SK-N-SH (cell line): ENCODE measurements at regions not wholly inside any gene's neighbourhood (a gene's known extent, or its start where the extent isn't known, plus 50 kb on each side); places are given as distances from the start of the nearest gene placed in this dataset.

Source experiments
- CTCF ChIA-PET: fragments of 300-600, 350-600 bp; formaldehyde crosslinking; extraction: SDS; loops from one replicate; lab custom pipeline; 2021; lab: Yijun Ruan, JAX
- POLR2A ChIA-PET: fragments of 350-600 bp; sonication (Branson Sonifier 250); formaldehyde crosslinking; extraction: SDS; loops from one replicate; lab custom pipeline; 2020; ENCODE audit warnings: antibody characterized with exemption, inconsistent platforms; lab: Yijun Ruan, JAX
- DNase-seq: peaks from one replicate; pipeline ENCODE4 v3.0.0; 2012
- H2AFZ ChIP-seq: fragments of 200-600 bp; sonication (generic); 2 replicates; pipeline ENCODE4 v1.8.1; 2016; ENCODE audit warnings: antibody characterized with exemption, mild to moderate bottlenecking, low read depth
- H3F3A ChIP-seq: fragments of 200-600 bp; sonication (generic); replicated peaks from 2 replicates; pipeline ENCODE3; 2016; ENCODE audit warnings: antibody characterized with exemption, mild to moderate bottlenecking; ENCODE audit not compliant: insufficient read depth
- H3K27ac ChIP-seq, 2 experiments: fragments of 200-500 bp in 1 of 2; fragments of 200-600 bp in 1 of 2; sonication (Bioruptor generic) in 1 of 2; sonication (generic), shearing (Covaris generic) in 1 of 2; 2 replicates each; pipeline versions ENCODE4 v1.5.1 to v1.6.1; 2014 to 2016; ENCODE audit warnings: low read depth in 2 of 2, inconsistent platforms in 1 of 2, low read length in 1 of 2, mild to moderate bottlenecking in 1 of 2, mixed read lengths in 1 of 2
- H3K27me3 ChIP-seq: fragments of 200-600 bp; sonication (generic), shearing (Covaris generic); 2 replicates; pipeline ENCODE4 v1.6.1; 2016; ENCODE audit warnings: mixed run types; ENCODE audit not compliant: insufficient read depth
- H3K36me3 ChIP-seq, 2 experiments: fragments of 200-500 bp in 1 of 2; fragments of 200-600 bp in 1 of 2; sonication (Bioruptor generic) in 1 of 2; sonication (generic) in 1 of 2; replicated peaks in 1 of 2; 2 replicates each; pipeline versions ENCODE3 to v1.5.1; 2014 to 2016; ENCODE audit warnings: low read length in 1 of 2, mild to moderate bottlenecking in 1 of 2; ENCODE audit not compliant: insufficient read depth in 2 of 2, control insufficient read depth in 1 of 2
- H3K4me1 ChIP-seq, 2 experiments: fragments of 200-500 bp in 1 of 2; fragments of 200-600 bp in 1 of 2; sonication (Bioruptor generic) in 1 of 2; sonication (generic), shearing (Covaris generic) in 1 of 2; 2 replicates each; pipeline versions ENCODE4 v1.5.1 to v1.6.1; 2014 to 2016; ENCODE audit warnings: low read depth in 1 of 2, low read length in 1 of 2, mixed run types in 1 of 2; ENCODE audit not compliant: insufficient read depth in 2 of 2, control insufficient read depth in 1 of 2
- H3K4me2 ChIP-seq: fragments of 200-600 bp; sonication (generic), shearing (Covaris generic); 2 replicates; pipeline ENCODE4 v1.6.1; 2017; ENCODE audit warnings: mixed run types
- H3K4me3 ChIP-seq, 2 experiments: fragments of 200-500 bp in 1 of 2; fragments of 200-600 bp in 1 of 2; sonication (Bioruptor generic) in 1 of 2; sonication (generic), shearing (Covaris generic) in 1 of 2; 2 replicates each; pipeline versions ENCODE4 v1.5.1 to v1.8.1; 2014 to 2016; ENCODE audit warnings: low read depth in 2 of 2, inconsistent platforms in 1 of 2, low read length in 1 of 2, mild to moderate bottlenecking in 1 of 2, mixed read lengths in 1 of 2, moderate library complexity in 1 of 2
- H3K79me2 ChIP-seq: fragments of 200-600 bp; sonication (generic); 2 replicates; pipeline ENCODE4 v1.8.1; 2017; ENCODE audit warnings: mild to moderate bottlenecking; ENCODE audit not compliant: insufficient read depth
- H3K9ac ChIP-seq: fragments of 200-600 bp; sonication (generic); 2 replicates; pipeline ENCODE4 v1.6.1; 2017; ENCODE audit warnings: mixed run types
- H3K9me2 ChIP-seq: fragments of 200-600 bp; sonication (generic); 2 replicates; pipeline ENCODE4 v1.6.1; 2017; ENCODE audit warnings: mixed run types
- H3K9me3 ChIP-seq: fragments of 200-600 bp; sonication (generic); 2 replicates; pipeline ENCODE4 v1.6.1; 2017; ENCODE audit warnings: mixed run types, mild to moderate bottlenecking, moderate library complexity
- H4K20me1 ChIP-seq: fragments of 200-600 bp; sonication (generic); 2 replicates; pipeline ENCODE4 v1.6.1; 2017; ENCODE audit warnings: mild to moderate bottlenecking, mixed run types; ENCODE audit not compliant: insufficient read depth
- CHD2 ChIP-seq: fragments of 150-350 bp; IDR thresholded peaks from 2 replicates; pipeline ENCODE4 v1.6.1; 2018; ENCODE audit warnings: low read length; ENCODE audit not compliant: partially characterized antibody
- CTCF ChIP-seq: fragments of 200-600 bp; sonication (generic); IDR thresholded peaks from 2 replicates; pipeline ENCODE4 v1.6.1; 2017; ENCODE audit warnings: antibody characterized with exemption, mild to moderate bottlenecking, moderate library complexity
- ELF1 ChIP-seq: IDR thresholded peaks from 2 replicates; pipeline ENCODE4 v1.4.0; 2012
- EP300 ChIP-seq, 2 experiments: IDR thresholded peaks; 2 replicates each; pipeline versions ENCODE4 v1.4.0 to v1.6.1; 2012; ENCODE audit warnings: borderline replicate concordance in 1 of 2, low read depth in 1 of 2, low read length in 1 of 2
- EZH2phosphoT487 ChIP-seq: fragments of 200-600 bp; sonication (generic); IDR thresholded peaks from 2 replicates; pipeline ENCODE4 v1.6.1; 2017; ENCODE audit warnings: low read depth, mixed run types, mild to moderate bottlenecking, antibody characterized with exemption, moderate library complexity, borderline replicate concordance
- FOXJ3 ChIP-seq: sonication (generic); formaldehyde crosslinking; IDR thresholded peaks from 2 replicates; pipeline ENCODE4 v1.5.1; 2020; ENCODE audit warnings: mild to moderate bottlenecking, missing genetic modification reagents
- GABPA ChIP-seq: IDR thresholded peaks from 2 replicates; pipeline ENCODE4 v1.4.0; 2012; ENCODE audit warnings: low read depth, mild to moderate bottlenecking
- MAX ChIP-seq: IDR thresholded peaks from 2 replicates; pipeline ENCODE4 v1.4.0; 2012; ENCODE audit warnings: low read depth
- MEF2A ChIP-seq: IDR thresholded peaks from 2 replicates; pipeline ENCODE4 v1.4.0; 2012; ENCODE audit warnings: low read depth, borderline replicate concordance
- MXI1 ChIP-seq: IDR thresholded peaks from 2 replicates; pipeline ENCODE4 v1.6.1; 2012; ENCODE audit warnings: mild to moderate bottlenecking, low read depth, low read length, improper control_type of control experiment
- NFIC ChIP-seq: IDR thresholded peaks from 2 replicates; pipeline ENCODE4 v1.4.0; 2012; ENCODE audit warnings: borderline replicate concordance
- RXRA ChIP-seq: IDR thresholded peaks from 2 replicates; pipeline ENCODE4 v1.4.0; 2012; ENCODE audit warnings: low read depth, mild to moderate bottlenecking, borderline replicate concordance
- SMC3 ChIP-seq: IDR thresholded peaks from 2 replicates; pipeline ENCODE4 v1.6.1; 2012; ENCODE audit warnings: low read depth, low read length, improper control_type of control experiment
- TEAD4 ChIP-seq: IDR thresholded peaks from 2 replicates; pipeline ENCODE4 v1.4.0; 2012; ENCODE audit warnings: mild to moderate bottlenecking, borderline replicate concordance; ENCODE audit not compliant: insufficient read depth
- WGBS: methylation state at CpG from one replicate; pipeline ENCODE4 v1.1.6; 2017; ENCODE audit warnings: low lambda C conversion rate; 5-methylcytosine and 5-hydroxymethylcytosine counted together
- TF ChIP-seq, protein P1 (sequence below): IDR thresholded peaks from 2 replicates; pipeline ENCODE4; 2012
- TF ChIP-seq, protein P2 (sequence below): fragments of 150-350 bp; IDR thresholded peaks from 2 replicates; pipeline ENCODE4 v1.6.1; 2017; ENCODE audit warnings: antibody characterized with exemption, low read length, low read depth, borderline replicate concordance

DNA sequence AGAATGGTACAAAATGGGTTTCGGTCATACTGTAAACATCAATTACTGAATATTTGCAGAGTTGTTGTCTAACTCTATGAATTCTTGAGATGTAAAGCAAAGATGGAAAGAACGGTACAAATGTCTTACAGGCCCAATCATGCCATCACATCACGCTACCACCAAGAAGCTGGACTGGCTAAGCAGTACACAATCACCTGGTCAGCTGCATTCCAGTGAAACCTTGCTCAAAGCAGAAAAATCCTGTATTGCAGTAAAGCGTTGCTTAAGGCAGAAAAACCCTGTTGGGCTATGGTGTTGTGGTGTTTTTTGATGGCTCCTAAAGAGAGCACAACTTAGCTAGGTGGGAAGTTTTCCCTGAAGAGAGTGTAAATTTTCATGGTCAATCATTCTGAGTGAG, 112.6 kb upstream of the RASA1 start:
- H3K4me3 ChIP-seq, result no peak overlapping the region
- peaks cover 0 to 7% of the 10 kb centered on the region in 2 experiments; a peak in 3 of 4 replicates for H3K4me1 ChIP-seq
- H3F3A ChIP-seq, result peaks cover 18% of the 10 kb centered on the region
- H3K9me2 ChIP-seq, result no peaks in the 10 kb centered on the region
- ChIA-PET CTCF (no interaction called here), POLR2A (no interaction called here)
- TF ChIP-seq RXRA (no peak), ELF1 (no peak), MXI1 (no peak), SMC3 (no peak), EP300 (IDR thresholded peaks at IDR 0.05; ENCODE audit: borderline replicate concordance in 1 of 2, low read depth in 1 of 2, low read length in 1 of 2) (no peak), EZH2phosphoT487 (no peak), NFIC (no peak), GABPA (no peak), FOXJ3 (CRISPR knock-in tag) (no peak), MEF2A (no peak), TEAD4 (no peak), MAX (no peak), CTCF (no peak)
- TF ChIP-seq, protein P1, sequence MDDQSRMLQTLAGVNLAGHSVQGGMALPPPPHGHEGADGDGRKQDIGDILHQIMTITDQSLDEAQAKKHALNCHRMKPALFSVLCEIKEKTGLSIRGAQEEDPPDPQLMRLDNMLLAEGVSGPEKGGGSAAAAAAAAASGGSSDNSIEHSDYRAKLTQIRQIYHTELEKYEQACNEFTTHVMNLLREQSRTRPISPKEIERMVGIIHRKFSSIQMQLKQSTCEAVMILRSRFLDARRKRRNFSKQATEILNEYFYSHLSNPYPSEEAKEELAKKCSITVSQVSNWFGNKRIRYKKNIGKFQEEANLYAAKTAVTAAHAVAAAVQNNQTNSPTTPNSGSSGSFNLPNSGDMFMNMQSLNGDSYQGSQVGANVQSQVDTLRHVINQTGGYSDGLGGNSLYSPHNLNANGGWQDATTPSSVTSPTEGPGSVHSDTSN, result no peak
- TF ChIP-seq, protein P2, sequence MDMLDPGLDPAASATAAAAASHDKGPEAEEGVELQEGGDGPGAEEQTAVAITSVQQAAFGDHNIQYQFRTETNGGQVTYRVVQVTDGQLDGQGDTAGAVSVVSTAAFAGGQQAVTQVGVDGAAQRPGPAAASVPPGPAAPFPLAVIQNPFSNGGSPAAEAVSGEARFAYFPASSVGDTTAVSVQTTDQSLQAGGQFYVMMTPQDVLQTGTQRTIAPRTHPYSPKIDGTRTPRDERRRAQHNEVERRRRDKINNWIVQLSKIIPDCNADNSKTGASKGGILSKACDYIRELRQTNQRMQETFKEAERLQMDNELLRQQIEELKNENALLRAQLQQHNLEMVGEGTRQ, result no peak
- no peak overlapping the region for H3K4me2 ChIP-seq
- no peak overlapping the region for H2AFZ ChIP-seq
- no peaks in the 10 kb centered on the region for H3K79me2 ChIP-seq
- H3K9me3 ChIP-seq, result no peaks in the 10 kb centered on the region
- 82% methylated on average over 4 of the region's 4 CpGs for WGBS
- no peaks in the 10 kb centered on the region for H4K20me1 ChIP-seq
- H3K9ac ChIP-seq, result no peak overlapping the region
- H3K27me3 ChIP-seq, result no peaks in the 10 kb centered on the region
- no peak for DNase-seq
- H3K36me3 ChIP-seq, result no peaks in the 10 kb centered on the region
- no peak overlapping the region for H3K27ac ChIP-seq

DNA sequence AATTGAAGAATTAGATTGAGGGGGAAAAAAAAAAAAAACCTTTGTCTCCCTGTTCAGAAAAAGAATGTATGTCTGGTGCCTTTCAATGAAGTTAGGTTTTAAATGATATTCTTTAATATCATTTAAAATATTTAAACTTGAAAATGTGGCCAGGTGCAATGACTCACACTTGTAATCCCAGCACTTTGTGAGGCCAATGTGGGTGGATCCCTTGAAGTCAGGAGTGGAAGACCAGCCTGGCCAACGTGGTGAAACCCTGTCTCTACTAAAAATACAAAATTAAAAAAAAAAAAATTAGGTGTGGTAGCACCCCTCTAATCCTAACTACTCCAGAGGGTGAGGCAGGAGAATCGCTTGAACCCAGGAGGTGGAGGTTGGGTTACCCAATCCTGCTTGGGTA, 111.1 kb upstream of the RASA1 start:
- Histone ChIP-seq H3K9ac (no peak overlapping the region), H3F3A (peaks cover 6% of the 10 kb centered on the region), H3K4me1 (no peaks in the 10 kb centered on the region; a peak in 2 of 4 replicates), H3K27me3 (no peaks in the 10 kb centered on the region), H3K9me2 (no peaks in the 10 kb centered on the region), H2AFZ (peak overlapping the region; percentile 54; the same call in 1 of the 2 replicates), H3K4me2 (no peak overlapping the region), H3K27ac (no peak overlapping the region), H3K36me3 (no peaks in the 10 kb centered on the region), H3K79me2 (no peaks in the 10 kb centered on the region), H4K20me1 (no peaks in the 10 kb centered on the region), H3K4me3 (no peak overlapping the region), H3K9me3 (no peaks in the 10 kb centered on the region)
- WGBS, result 19% methylated on average over 2 of the region's 2 CpGs
- POLR2A ChIA-PET, result no interaction called here
- no peak for DNase-seq
- no peak for TF ChIP-seq CHD2
- TF ChIP-seq, protein P1, result no peak
- TF ChIP-seq MAX, result no peak
- TF ChIP-seq MEF2A, result no peak
- no peak for TF ChIP-seq MXI1
- CTCF ChIA-PET, result no interaction called here
